ENCODE measurements at regions not wholly inside any gene's neighbourhood (a gene's known extent, or its start where the extent isn't known, plus 50 kb on each side); places are given as distances from the start of the nearest gene placed in this dataset.

DNA sequence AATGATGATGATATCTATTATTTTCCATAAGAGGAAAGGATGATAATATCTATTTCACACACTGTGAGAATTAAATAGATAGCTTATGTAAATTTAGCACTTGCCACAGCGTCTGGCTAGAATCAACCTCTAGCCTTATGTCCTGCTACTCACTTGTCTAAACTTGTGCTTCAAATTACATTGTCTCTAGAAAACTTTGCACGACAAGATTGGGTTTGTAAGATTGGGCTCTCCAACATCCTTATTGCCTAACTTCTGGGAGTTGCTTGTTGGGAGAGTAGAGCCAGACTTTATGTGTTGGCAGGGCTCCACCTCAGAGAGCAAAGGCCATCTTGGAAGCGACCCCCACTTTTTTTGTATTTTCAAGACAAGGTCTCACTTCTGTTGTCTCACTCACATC, 50.0 kb upstream of the POGK start:
- no peaks in the 10 kb centered on the region for H3K79me2 ChIP-seq (replicated peaks; ENCODE audit: insufficient read depth, low read length)

More for the DNA sequence above, 50.0 kb upstream of the POGK start:
- Histone ChIP-seq H3F3A (ENCODE audit: insufficient read depth, low read length, poor library complexity, severe bottlenecking) (no peaks in the 10 kb centered on the region), H3K4me3 (ENCODE audit: low read length) (no peak overlapping the region), H3K27ac (ENCODE audit: low read length) (no peak overlapping the region), H3K27me3 (ENCODE audit: insufficient read depth, low read depth, low read length) (no peaks in the 10 kb centered on the region), H4K20me1 (ENCODE audit: insufficient read depth) (no peaks in the 10 kb centered on the region), H3K9me3 (ENCODE audit: low read length) (no peaks in the 10 kb centered on the region), H3K36me3 (ENCODE audit: insufficient read depth, low read length) (no peaks in the 10 kb centered on the region), H3K9me2 (ENCODE audit: insufficient read depth, low read length) (no peaks in the 10 kb centered on the region), H2AFZ (ENCODE audit: low read depth, low read length) (no peak overlapping the region), H3K4me2 (ENCODE audit: low read length) (no peak overlapping the region), H3K9ac (ENCODE audit: low read length) (no peak overlapping the region)
- TF ChIP-seq POLR2AphosphoS5 (IDR thresholded peaks at IDR 0.05): no peak
- TF ChIP-seq MXI1 (conservative IDR thresholded peaks at IDR 0.05; ENCODE audit: poor library complexity, severe bottlenecking): no peak
- TF ChIP-seq EZH2 (IDR thresholded peaks at IDR 0.05; ENCODE audit: borderline replicate concordance, insufficient read depth, low read length, poor library complexity, severe bottlenecking): no peak
- TF ChIP-seq RAD21 (conservative IDR thresholded peaks at IDR 0.05): no peak
- TF ChIP-seq, protein P1, sequence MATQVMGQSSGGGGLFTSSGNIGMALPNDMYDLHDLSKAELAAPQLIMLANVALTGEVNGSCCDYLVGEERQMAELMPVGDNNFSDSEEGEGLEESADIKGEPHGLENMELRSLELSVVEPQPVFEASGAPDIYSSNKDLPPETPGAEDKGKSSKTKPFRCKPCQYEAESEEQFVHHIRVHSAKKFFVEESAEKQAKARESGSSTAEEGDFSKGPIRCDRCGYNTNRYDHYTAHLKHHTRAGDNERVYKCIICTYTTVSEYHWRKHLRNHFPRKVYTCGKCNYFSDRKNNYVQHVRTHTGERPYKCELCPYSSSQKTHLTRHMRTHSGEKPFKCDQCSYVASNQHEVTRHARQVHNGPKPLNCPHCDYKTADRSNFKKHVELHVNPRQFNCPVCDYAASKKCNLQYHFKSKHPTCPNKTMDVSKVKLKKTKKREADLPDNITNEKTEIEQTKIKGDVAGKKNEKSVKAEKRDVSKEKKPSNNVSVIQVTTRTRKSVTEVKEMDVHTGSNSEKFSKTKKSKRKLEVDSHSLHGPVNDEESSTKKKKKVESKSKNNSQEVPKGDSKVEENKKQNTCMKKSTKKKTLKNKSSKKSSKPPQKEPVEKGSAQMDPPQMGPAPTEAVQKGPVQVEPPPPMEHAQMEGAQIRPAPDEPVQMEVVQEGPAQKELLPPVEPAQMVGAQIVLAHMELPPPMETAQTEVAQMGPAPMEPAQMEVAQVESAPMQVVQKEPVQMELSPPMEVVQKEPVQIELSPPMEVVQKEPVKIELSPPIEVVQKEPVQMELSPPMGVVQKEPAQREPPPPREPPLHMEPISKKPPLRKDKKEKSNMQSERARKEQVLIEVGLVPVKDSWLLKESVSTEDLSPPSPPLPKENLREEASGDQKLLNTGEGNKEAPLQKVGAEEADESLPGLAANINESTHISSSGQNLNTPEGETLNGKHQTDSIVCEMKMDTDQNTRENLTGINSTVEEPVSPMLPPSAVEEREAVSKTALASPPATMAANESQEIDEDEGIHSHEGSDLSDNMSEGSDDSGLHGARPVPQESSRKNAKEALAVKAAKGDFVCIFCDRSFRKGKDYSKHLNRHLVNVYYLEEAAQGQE (IDR thresholded peaks at IDR 0.05; ENCODE audit: borderline replicate concordance): no peak
- TF ChIP-seq, protein P2, sequence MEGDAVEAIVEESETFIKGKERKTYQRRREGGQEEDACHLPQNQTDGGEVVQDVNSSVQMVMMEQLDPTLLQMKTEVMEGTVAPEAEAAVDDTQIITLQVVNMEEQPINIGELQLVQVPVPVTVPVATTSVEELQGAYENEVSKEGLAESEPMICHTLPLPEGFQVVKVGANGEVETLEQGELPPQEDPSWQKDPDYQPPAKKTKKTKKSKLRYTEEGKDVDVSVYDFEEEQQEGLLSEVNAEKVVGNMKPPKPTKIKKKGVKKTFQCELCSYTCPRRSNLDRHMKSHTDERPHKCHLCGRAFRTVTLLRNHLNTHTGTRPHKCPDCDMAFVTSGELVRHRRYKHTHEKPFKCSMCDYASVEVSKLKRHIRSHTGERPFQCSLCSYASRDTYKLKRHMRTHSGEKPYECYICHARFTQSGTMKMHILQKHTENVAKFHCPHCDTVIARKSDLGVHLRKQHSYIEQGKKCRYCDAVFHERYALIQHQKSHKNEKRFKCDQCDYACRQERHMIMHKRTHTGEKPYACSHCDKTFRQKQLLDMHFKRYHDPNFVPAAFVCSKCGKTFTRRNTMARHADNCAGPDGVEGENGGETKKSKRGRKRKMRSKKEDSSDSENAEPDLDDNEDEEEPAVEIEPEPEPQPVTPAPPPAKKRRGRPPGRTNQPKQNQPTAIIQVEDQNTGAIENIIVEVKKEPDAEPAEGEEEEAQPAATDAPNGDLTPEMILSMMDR (IDR thresholded peaks at IDR 0.05; ENCODE audit: poor library complexity, severe bottlenecking): no peak
- TF ChIP-seq EP300 (conservative IDR thresholded peaks at IDR 0.05; ENCODE audit: poor library complexity, severe bottlenecking): no peak
- TF ChIP-seq SMC3 (conservative IDR thresholded peaks at IDR 0.05; ENCODE audit: poor library complexity): no peak
- no peak for TF ChIP-seq TAF1 (IDR thresholded peaks at IDR 0.05; ENCODE audit: low read depth)

All from neural cell (in vitro differentiated cells).